GM13977 (cell line): ENCODE measurements at regions not wholly inside any gene's neighbourhood (a gene's known extent, or its start where the extent isn't known, plus 50 kb on each side); places are given as distances from the start of the nearest gene placed in this dataset.

Experiments used
- DNase-seq: peaks from one replicate; pipeline ENCODE4 v3.0.0; 2012; ENCODE audit warnings: low spot score
- in situ Hi-C: fragments of 300-500 bp; cut with MboI; formaldehyde crosslinking; loops from one replicate; pipeline ENCODE4 v1.12.0; 2022; ENCODE audit warnings: low sequenced_read_pairs, low pct_unique_long_range_greater_than_20kb, mixed read lengths, inconsistent platforms; ENCODE audit not compliant: unreplicated experiment
- TF ChIP-seq, protein P1 (sequence below): IDR thresholded peaks from 2 replicates; pipeline ENCODE4 v1.5.1; 2012; ENCODE audit warnings: mild to moderate bottlenecking, control low read depth; ENCODE audit not compliant: insufficient read depth; ENCODE audit errors: extremely low read depth, missing control alignments

DNA sequence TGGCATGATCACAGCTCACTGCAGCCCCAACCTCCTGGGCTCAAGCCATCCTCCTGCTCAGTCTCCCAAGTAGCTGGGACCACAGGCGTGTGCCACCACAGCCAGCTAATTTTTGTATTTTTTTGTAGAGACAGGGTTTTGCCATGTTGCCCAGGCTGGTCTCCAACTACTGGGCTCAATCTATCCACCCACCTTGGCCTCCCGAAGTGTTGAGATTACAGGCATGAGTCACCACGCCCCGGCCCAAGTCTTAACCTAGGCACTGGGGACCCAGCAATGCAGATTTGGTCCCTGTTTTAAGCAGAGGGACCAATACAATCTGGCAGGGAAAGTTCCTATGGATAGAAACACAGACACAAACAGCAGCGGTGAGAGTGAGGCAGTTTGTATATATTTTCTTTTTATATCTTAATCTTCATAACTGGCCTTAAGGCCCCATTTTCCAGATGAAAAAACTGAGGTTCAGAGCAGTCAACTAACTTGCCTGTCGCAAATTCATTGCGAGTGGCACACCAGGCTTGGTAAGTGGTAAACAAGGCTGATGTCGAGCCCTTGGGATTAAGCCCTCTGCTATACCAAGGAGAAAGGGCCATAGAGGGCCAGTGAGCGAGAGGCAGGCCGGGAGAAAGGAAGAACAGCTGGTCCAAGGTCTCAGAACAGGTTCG, 77.8 kb upstream of the TINAGL1 start:
- TF ChIP-seq, protein P1, sequence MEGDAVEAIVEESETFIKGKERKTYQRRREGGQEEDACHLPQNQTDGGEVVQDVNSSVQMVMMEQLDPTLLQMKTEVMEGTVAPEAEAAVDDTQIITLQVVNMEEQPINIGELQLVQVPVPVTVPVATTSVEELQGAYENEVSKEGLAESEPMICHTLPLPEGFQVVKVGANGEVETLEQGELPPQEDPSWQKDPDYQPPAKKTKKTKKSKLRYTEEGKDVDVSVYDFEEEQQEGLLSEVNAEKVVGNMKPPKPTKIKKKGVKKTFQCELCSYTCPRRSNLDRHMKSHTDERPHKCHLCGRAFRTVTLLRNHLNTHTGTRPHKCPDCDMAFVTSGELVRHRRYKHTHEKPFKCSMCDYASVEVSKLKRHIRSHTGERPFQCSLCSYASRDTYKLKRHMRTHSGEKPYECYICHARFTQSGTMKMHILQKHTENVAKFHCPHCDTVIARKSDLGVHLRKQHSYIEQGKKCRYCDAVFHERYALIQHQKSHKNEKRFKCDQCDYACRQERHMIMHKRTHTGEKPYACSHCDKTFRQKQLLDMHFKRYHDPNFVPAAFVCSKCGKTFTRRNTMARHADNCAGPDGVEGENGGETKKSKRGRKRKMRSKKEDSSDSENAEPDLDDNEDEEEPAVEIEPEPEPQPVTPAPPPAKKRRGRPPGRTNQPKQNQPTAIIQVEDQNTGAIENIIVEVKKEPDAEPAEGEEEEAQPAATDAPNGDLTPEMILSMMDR, result no peak
- in situ Hi-C loops, result no loop called here
- DNase-seq, result no peak

DNA sequence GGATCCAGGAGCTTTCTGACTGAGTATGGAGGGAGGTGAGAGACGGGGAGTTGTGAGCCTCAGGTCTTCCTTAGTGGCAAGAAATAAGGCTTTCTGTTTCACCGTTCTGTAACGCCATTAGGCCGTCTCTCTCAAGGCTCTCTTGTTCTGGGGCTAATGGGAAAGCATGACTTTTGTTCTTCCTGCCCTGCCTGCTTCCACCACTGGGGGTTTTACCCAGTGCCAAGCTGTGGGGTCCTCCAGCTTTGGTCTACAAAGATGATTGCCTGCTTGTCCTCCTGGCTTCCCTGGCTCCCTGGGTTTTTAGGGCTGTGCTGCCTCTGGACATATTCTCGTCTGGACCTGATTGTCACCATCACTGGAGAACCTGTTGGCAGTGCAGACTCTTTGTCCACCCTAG, 74.8 kb upstream of the TINAGL1 start:
- TF ChIP-seq, protein P1, result no peak
- DNase-seq, result no peak
- in situ Hi-C loops, result no loop called here

DNA sequence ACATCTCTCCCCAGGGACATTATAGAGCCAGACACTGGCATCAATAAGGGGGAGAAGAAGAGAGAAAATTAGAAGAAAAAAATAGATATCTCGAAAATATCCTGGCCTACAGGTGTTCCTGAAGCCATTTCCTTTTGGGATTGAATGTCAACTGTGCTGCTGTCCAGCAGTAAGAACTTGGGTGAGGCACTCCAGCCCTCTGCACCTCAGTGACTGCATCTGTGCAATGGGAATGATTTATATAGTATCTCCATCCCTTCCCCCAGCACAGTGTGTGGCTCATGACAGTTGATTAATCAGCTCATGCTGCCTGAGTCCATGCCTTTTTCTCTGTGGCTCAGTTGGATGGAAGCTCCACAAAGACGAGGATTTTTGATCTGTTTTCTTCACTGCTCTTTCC, 74.1 kb upstream of the TINAGL1 start:
- no peak for DNase-seq
- in situ Hi-C loops, result no loop called here
- TF ChIP-seq, protein P1, result no peak

DNA sequence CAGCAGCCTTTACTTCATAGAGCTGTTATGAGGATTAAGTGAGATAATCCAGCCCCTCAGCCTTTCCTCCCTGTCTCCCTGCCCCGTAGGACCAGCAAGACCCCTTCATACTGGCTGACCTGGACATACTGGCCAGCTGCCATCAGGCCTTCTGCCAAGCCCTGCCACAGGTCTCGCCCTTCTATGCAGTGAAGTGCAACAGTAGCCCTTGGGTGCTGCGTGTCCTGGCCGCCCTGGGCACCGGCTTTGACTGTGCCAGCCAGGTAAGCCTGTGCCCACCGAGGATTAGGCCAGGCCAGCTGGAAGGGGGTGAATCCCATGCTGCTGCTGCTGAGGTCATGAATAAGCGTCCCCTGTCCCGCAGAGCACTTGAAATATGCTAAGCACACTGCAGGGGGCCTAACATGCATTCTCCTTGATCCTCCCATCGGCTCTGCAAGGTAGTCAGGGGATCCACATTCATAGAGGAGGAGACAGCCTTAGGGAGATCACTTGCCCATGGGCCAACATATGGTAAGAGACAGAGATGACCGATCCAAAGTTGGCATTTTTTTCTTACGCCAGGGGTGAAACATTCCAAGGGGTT, 73.3 kb upstream of the TINAGL1 start:
- TF ChIP-seq, protein P1, result no peak
- in situ Hi-C loops, result no loop called here
- no peak for DNase-seq

DNA sequence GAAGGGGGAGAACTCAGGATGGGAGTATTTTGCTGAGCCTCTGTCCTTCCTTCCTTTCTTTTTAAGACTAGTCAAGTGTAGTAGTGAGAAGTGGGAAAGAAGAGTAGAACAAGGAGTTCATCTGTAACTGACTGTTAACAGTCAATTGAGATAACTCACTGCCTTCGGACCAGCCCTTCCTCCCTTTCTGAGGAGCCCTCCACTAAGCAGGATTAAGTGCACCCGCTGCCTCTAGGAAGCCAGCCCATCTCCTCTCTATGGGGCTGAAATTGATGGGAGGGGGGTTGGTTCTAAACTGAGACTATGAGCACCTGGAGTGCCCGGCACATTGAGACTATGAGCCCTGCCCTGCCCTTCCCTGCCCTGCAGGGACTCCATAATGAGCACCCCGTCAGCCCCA, 72.7 kb upstream of the TINAGL1 start:
- in situ Hi-C loops, result no loop called here
- TF ChIP-seq, protein P1, result no peak
- DNase-seq, result no peak

DNA sequence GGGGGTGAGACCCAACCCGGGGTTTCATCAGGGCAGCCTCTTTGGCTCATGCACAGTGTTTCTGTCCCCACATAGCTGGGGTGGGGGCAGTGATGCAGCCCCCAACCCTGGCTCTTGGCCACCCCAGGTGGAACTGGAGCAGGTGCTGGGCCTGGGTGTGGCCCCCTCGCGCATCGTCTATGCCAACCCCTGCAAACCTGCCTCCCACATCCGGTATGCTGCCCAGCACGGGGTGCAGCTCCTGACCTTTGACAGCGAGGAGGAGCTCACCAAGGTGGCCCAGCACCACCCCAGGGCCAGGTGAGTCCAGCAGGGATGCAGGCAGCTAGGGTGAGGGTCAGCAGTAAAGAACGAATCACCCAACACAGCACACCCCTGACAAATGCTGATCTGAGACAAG, 72.3 kb upstream of the TINAGL1 start:
- DNase-seq, result no peak
- TF ChIP-seq, protein P1, result no peak
- in situ Hi-C loops, result no loop called here
